A172 (cell line): ENCODE measurements at regions not wholly inside any gene's neighbourhood (a gene's known extent, or its start where the extent isn't known, plus 50 kb on each side); places are given as distances from the start of the nearest gene placed in this dataset.

Experiments used
- DNase-seq: peaks from one replicate; pipeline ENCODE4 v3.0.0-alpha.2; 2015; ENCODE audit warnings: low spot score

GRCh38 chr22:47750086-47750485 lies 987.6 kb downstream of the TBC1D22A start:
- no peak for DNase-seq

DNA sequence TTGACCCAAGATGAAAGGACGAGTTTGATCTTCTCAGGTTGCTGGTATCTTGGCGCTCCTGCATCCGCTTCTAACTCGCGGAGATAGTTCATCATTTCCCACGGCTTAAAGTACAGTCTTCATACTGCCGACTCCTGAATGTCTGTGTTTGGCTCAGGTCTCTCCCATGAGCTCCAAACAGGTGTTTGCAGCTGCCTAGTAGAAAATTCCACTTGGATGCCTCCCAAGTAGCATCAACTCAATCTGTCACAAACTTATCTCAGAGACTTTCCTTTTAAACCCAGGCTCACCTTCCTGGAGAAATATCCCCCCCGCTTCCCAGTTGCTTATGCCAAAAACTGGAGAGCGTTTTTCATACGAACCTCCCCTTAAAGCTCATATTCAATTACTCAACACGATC lies 986.5 kb downstream of the TBC1D22A start:
- no peak for DNase-seq

DNA sequence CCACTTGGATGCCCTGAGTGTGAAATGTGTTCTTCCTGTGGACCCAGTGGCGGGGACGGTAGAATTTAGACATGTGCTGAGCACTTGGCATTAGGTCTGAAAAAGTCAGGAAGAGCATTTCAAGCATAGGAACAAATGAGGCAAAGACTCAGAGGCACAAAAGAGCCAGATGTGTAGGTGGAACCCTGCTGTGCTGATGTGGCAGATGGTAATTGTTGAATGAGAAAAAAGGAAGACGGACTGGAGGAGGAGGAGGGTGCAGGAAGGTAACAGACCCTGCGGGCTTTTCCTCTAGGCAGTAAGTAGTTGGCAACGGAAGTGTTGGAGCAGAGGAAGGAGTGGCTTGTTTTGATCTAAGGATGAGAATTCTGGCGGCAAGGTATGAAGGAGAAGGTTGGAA lies 985.8 kb downstream of the TBC1D22A start:
- DNase-seq, result no peak

DNA sequence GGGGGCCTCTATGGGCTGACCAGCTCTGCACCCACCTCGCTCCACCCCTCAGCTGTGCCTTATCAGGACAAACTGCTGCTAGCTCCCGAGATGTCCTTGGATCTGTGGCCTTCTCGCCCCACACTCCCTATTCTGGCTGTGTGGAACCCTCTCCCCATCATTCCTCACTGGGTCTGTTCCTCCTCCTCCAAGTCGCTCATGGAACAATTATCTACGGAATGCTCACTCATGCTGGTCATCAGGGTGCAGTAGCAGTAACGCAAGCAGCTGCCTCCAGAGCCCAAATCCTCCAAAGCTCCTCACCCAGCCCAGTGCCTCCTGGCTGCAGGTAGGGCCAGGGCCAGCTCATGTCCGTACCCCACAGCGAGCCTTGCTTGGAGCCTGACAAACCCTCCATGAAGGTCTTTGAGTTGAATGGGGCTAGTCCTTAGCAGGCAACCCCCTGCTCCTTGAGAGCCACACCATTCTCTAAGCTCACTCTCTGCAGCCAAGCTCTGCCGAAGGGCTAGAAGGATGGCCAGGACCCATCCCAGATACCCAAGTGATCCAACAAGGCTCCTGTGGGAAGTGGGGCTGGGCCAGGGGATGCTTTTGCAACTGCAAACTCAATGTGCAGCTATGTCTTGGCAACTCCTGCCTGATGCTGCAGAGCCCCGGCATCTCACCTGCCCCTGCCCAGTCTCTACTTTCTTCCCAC lies 977.8 kb downstream of the TBC1D22A start:
- no peak for DNase-seq

- DNase-seq, result no peak
Observed at GRCh38 chr22:47739291-47740015, 977.0 kb downstream of the TBC1D22A start.

- no peak for DNase-seq
Observed at GRCh38 chr22:47738472-47739013, 976.1 kb downstream of the TBC1D22A start.

DNA sequence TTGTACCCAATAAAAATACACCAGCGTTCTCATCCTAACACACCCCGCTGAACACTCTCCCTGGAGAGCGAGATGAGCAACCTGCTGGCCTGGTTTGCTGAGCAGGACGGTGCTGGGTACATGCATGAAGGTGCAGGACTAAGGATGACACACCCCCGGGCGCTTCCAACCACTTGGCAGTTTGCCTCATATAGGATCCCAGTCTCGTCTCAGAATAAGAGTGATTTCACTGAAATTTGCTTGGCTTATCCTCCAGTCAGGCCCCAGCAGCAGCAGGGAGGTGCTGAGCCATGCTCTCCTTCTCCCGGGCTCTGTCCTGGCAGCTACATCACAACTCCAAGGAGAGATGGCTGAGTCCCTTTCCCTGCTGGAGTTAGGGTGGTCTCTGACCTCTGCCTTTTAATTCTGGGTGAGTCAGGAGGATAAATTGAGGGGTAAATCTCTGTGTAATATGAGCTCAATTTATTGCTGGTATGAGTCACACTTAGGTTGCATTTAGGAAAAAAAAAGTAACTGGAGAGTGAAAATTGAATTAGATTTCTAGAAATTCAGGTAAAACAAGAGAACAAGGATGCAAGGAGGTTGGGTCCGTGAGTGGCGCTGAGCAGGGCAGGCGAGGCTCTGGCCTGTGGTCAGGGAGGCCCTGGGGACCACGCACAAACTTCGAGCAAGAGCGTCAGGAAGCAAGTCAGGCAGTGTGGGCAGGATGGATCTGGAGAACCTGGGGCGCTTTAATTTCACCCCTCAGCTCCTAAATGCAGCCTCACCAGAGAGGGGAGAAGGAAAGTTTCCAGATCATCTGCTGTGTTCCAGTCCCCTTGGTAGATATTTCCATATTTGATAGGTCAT lies 974.0 kb downstream of the TBC1D22A start:
- peak; percentile 37 for DNase-seq

DNA sequence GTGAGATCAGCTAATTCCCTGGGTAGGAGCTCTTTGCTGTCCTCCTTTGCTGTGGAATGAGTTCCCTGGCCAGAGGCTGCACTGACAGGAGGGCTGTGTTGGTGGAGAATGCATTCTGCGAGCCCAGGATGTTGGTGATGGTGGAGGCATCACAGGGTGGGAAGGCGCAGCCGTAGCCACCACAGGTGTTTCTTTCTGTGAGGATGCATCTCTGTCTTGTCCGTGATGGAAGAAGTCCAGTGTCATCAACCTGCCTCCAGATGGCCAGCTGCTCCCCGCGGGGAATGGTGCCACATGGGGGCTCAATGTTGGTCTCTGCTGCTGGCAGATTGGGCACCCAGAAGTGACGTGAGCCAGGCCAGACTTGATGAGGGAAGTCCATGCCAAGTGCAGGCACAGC lies 972.1 kb downstream of the TBC1D22A start:
- no peak for DNase-seq

DNA sequence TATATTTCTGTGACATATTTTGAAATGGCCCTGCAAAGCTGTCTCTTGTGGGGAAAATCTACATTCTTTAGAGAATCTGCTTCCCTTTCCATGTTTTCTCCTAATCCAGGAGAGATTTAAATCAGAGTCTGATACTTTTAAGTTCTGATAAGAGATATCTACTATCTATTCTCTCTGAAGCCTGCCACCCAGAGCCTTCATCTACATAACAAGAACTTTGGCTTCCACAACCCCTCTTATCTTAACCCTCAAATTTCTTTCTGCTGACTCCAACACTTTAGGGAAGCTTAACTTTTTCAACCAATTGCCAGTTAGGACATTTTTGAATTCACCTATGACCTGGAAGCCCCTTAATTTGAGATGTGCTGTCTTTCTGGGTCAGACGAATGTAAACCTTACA lies 965.2 kb downstream of the TBC1D22A start:
- no peak for DNase-seq

DNA sequence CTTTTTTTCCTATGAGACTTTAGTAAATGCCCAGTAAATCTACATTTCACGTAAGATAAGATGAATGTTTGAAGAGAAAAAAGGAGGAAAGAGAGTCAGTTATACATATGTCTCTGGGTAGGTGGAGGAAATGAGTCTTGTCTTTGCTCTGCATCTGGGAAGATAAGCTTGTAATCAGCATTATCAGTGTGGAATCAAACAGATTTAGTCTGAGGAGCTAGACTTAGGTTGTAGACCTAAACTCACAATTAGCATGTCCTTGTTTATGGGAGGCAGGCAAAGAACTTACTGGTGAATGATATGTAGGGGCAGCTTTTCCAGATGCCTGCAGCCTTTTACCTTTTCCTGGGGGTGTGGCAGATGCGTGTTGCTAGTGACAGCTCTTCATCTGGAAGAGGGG lies 962.3 kb downstream of the TBC1D22A start:
- no peak for DNase-seq

DNA sequence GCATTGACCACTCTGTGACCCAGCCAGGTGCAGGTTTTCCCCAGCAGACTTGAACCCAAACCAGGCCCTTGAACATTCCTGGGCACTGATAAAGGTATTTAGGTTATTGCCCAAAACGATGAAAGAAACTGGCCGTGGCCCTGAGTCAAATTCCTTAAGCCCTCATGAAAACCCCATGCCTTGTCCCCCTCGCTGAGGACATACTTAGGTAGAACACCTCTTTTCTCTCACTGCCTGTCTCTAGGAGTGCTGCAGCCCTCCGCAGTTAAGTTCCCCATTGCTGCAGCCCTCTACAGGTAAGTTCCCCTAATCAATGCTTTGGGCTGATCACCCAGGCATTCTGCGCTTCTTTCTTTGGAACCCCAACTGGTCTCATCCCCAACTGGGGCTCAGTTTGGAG lies 961.6 kb downstream of the TBC1D22A start:
- DNase-seq, result no peak

- DNase-seq, result no peak
Observed at GRCh38 chr22:47718337-47718736, 955.9 kb downstream of the TBC1D22A start.

DNA sequence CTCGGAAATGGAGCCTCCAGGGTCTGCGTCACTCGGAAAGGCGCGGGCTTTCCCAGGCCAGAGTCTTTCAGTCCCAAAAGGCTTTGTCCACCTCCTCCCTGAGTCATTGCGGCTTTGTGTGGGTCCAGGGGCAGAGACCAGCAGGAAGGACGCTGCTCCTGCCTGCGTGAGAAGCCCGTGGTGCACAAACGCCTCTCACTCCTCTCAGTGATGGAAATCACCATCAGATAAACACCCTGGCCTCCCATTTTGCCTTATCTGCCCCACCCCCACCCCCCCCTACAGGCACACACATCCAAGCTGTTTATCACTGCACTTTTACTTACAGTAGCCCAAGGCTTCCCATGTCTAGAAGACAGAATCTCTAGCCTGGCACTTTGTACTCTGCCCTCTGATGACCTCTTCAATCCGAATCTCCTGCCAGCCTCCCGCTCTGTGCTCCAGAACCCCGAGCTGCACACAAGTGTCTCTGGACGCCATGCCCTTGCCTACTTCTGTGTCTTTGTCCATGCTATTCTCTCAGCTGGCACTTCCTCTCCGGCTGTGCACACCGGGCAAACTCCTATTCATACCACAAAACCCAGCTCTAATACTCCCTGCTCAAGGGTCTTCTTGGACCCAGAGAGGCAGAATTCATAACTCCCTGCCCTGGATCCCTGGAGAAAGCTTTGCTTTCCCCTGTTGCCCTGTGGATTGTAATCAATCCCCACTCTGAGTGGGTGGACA lies 954.6 kb downstream of the TBC1D22A start:
- DNase-seq, result no peak

GRCh38 chr22:47715866-47716578 lies 953.6 kb downstream of the TBC1D22A start:
- DNase-seq, result no peak

GRCh38 chr22:47713941-47714340 lies 951.5 kb downstream of the TBC1D22A start:
- no peak for DNase-seq

DNA sequence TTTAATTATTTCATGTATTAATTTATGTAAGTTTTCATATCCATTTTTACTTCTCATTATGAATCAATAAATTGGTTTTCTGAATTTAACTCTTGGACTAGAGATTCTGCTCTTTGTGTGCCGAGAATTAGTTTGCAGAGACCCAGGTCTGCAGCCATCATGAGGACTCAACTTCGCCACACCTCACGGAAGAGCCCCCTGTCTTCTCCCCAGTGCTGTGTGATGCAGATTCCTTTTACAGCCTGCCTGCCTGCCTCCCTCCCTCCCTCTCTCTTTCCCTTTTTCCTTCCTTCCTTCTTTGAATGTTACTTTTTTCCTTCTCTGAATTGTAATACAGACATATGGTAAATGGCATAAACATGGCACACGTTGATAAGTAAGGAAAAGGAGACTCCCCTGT lies 947.7 kb downstream of the TBC1D22A start:
- no peak for DNase-seq

- DNase-seq, result no peak
Observed at GRCh38 chr22:47705350-47705749, 942.9 kb downstream of the TBC1D22A start.

DNA sequence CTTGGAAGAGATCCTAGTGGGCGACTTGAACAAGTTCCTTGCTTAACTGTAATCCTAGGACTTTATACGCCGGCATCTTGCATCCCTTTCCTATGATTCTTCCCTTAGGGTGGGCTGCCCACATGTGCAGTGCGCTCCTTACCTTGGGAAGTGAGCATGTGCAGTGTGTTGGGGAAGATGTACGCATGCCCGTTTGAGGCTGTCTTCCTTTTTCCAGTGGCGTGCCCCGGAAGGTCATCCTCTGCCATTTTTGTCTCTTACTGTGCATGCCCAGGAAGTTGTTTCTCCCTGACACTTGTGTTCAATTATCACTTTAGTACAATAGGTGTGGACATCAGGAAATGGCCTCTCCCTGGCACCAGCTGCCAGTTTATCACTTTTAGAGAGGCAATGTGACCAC lies 936.5 kb downstream of the TBC1D22A start:
- no peak for DNase-seq

DNA sequence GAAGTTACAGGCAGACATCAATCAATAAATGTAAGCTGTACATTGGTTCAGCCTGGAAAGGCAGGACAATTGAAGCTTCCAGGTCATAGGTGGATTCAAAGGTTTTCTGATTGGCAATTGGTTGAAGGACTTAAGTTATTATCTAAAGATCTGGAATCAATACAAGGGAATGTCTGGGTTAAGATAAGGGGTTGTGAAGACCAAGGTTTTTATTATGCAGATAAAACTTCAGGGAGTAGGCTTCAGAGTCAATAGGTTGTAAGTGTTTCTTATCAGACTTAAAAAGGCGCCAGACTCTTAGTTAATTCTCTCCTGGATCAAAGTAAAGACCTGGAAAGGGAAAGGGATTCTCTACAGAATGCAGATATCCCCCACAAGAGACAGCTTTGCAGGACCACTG lies 935.4 kb downstream of the TBC1D22A start:
- DNase-seq, result no peak

- DNase-seq, result no peak
Observed at GRCh38 chr22:47696776-47697175, 934.3 kb downstream of the TBC1D22A start.

DNA sequence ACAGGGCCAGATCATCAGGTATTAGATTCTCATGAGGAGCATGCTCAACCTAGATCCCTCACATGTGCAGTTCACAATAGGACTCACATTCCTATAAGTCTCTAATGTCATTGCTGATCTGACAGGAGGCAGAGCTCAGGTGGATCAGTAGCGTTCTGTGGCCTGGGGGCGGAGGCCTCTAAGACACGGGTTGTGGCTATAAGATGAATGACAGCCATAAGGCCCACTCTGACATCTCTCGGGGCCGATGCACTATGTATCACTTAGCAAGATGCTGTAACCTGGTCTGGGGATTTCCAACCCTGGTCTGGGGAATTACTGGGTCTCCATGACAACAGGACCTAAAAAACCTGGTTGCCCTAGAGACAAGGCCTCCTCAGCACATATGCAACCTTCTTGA lies 932.7 kb downstream of the TBC1D22A start:
- DNase-seq, result no peak
